ENCODE measurements at regions not wholly inside any gene's neighbourhood (a gene's known extent, or its start where the extent isn't known, plus 50 kb on each side); places are given as distances from the start of the nearest gene placed in this dataset.
"Not testable (repeated sequence)": the region's sequence is repeated elsewhere in the genome, so short reads cannot be mapped to it uniquely, and the experiment has no call there.

- no peaks in the 10 kb centered on the region for H3K9me3 ChIP-seq (ENCODE audit: control insufficient read depth, low read length)
- H3K27ac ChIP-seq (ENCODE audit: low read length): no peak overlapping the region
- ATAC-seq (no peak), DNase-seq (no peak)
- no peak overlapping the region for H3K4me3 ChIP-seq (ENCODE audit: low read length)
- WGBS: 62% methylated on average over 5 of the region's 5 CpGs
- intact Hi-C loops (cut with DNase I): no loop called here
- H3K4me1 ChIP-seq (ENCODE audit: control insufficient read depth, insufficient read depth, low read length): no peaks in the 10 kb centered on the region
- no peaks in the 10 kb centered on the region for H3K27me3 ChIP-seq (ENCODE audit: control insufficient read depth, insufficient read depth)
These were observed 89.8 kb upstream of the TLE4 start for GRCh38 chr9:79481846-79482477.

GRCh38 chr9:79485258-79485657, 86.5 kb upstream of the TLE4 start:
- Histone ChIP-seq H3K27ac (ENCODE audit: low read length) (no peak overlapping the region), H3K27me3 (ENCODE audit: control insufficient read depth, insufficient read depth) (no peaks in the 10 kb centered on the region), H3K9me3 (ENCODE audit: control insufficient read depth, low read length) (no peaks in the 10 kb centered on the region), H3K4me3 (ENCODE audit: low read length) (no peak overlapping the region), H3K4me1 (ENCODE audit: control insufficient read depth, insufficient read depth, low read length) (no peaks in the 10 kb centered on the region)
- 62% methylated on average over 3 of the region's 3 CpGs for WGBS
- intact Hi-C loops (cut with DNase I): no loop called here
- ATAC-seq (no peak), DNase-seq (no peak)

GRCh38 chr9:79489261-79490000, 82.3 kb upstream of the TLE4 start:
- ATAC-seq: peak; percentile 79 to 84
- Histone ChIP-seq H3K27ac (ENCODE audit: low read length) (no peak overlapping the region), H3K9me3 (ENCODE audit: control insufficient read depth, low read length) (no peaks in the 10 kb centered on the region), H3K4me3 (ENCODE audit: low read length) (no peak overlapping the region), H3K4me1 (ENCODE audit: control insufficient read depth, insufficient read depth, low read length) (no peaks in the 10 kb centered on the region), H3K27me3 (ENCODE audit: control insufficient read depth, insufficient read depth) (no peaks in the 10 kb centered on the region)
- WGBS: 36% methylated on average over 6 of the region's 6 CpGs
- DNase-seq: peak; percentile 38 to 73 (median 48)
- intact Hi-C loops (cut with DNase I): no loop called here

GRCh38 chr9:79490657-79491248, 81.0 kb upstream of the TLE4 start:
- H3K9me3 ChIP-seq (ENCODE audit: control insufficient read depth, low read length): no peaks in the 10 kb centered on the region
- H3K4me3 ChIP-seq (ENCODE audit: low read length): no peak overlapping the region
- 75% methylated on average over 3 of the region's 3 CpGs for WGBS
- H3K4me1 ChIP-seq (ENCODE audit: control insufficient read depth, insufficient read depth, low read length): no peaks in the 10 kb centered on the region
- no peak overlapping the region for H3K27ac ChIP-seq (ENCODE audit: low read length)
- DNase-seq (no peak), ATAC-seq (no peak)
- no peaks in the 10 kb centered on the region for H3K27me3 ChIP-seq (ENCODE audit: control insufficient read depth, insufficient read depth)
- intact Hi-C loops (cut with DNase I): no loop called here

- Histone ChIP-seq H3K27me3 (ENCODE audit: control insufficient read depth, insufficient read depth) (no peaks in the 10 kb centered on the region), H3K4me3 (ENCODE audit: low read length) (no peak overlapping the region), H3K9me3 (ENCODE audit: control insufficient read depth, low read length) (no peaks in the 10 kb centered on the region), H3K27ac (ENCODE audit: low read length) (no peak overlapping the region), H3K4me1 (ENCODE audit: control insufficient read depth, insufficient read depth, low read length) (no peaks in the 10 kb centered on the region)
- DNase-seq: no peak
- 87% methylated on average over 3 of the region's 3 CpGs for WGBS
- intact Hi-C loops (cut with DNase I): no loop called here
- ATAC-seq: no peak
These were observed 79.4 kb upstream of the TLE4 start for GRCh38 chr9:79492092-79493009.

- ATAC-seq; H3K9me3 ChIP-seq (ENCODE audit: control insufficient read depth, low read length); H3K4me3 ChIP-seq (ENCODE audit: low read length); H3K4me1 ChIP-seq (ENCODE audit: control insufficient read depth, insufficient read depth, low read length); DNase-seq; intact Hi-C loops (cut with DNase I); H3K27ac ChIP-seq (ENCODE audit: low read length); H3K27me3 ChIP-seq (ENCODE audit: control insufficient read depth, insufficient read depth): not testable (repeated sequence)
- WGBS: 92% methylated on average over 25 of the region's 25 CpGs
These were observed 71.4 kb upstream of the TLE4 start for GRCh38 chr9:79500196-79500864.

- no peak for ATAC-seq
- no peaks in the 10 kb centered on the region for H3K9me3 ChIP-seq (ENCODE audit: control insufficient read depth, low read length)
- intact Hi-C loops (cut with DNase I): no loop called here
- H3K27ac ChIP-seq (ENCODE audit: low read length): no peak overlapping the region
- WGBS: 87% methylated on average over 2 of the region's 2 CpGs
- no peak overlapping the region for H3K4me3 ChIP-seq (ENCODE audit: low read length)
- no peaks in the 10 kb centered on the region for H3K27me3 ChIP-seq (ENCODE audit: control insufficient read depth, insufficient read depth)
- no peaks in the 10 kb centered on the region for H3K4me1 ChIP-seq (ENCODE audit: control insufficient read depth, insufficient read depth, low read length)
- no peak for DNase-seq
These were observed 70.2 kb upstream of the TLE4 start for GRCh38 chr9:79501546-79501945.

- Histone ChIP-seq H3K4me3 (ENCODE audit: low read length) (no peak overlapping the region), H3K4me1 (ENCODE audit: control insufficient read depth, insufficient read depth, low read length) (no peaks in the 10 kb centered on the region), H3K27ac (ENCODE audit: low read length) (no peak overlapping the region), H3K9me3 (ENCODE audit: control insufficient read depth, low read length) (no peaks in the 10 kb centered on the region), H3K27me3 (ENCODE audit: control insufficient read depth, insufficient read depth) (no peaks in the 10 kb centered on the region)
- ATAC-seq: no peak
- intact Hi-C loops (cut with DNase I): no loop called here
- no peak for DNase-seq
- WGBS: 82% methylated on average over 4 of the region's 4 CpGs
These were observed 64.0 kb upstream of the TLE4 start for GRCh38 chr9:79507801-79508200.

- Histone ChIP-seq H3K4me1 (ENCODE audit: control insufficient read depth, insufficient read depth, low read length) (no peaks in the 10 kb centered on the region), H3K27ac (ENCODE audit: low read length) (no peak overlapping the region), H3K9me3 (ENCODE audit: control insufficient read depth, low read length) (no peaks in the 10 kb centered on the region), H3K27me3 (ENCODE audit: control insufficient read depth, insufficient read depth) (no peaks in the 10 kb centered on the region), H3K4me3 (ENCODE audit: low read length) (no peak overlapping the region)
- intact Hi-C loops (cut with DNase I): no loop called here
- ATAC-seq (no peak), DNase-seq (no peak)
- 93% methylated on average over 4 of the region's 4 CpGs for WGBS
These were observed 59.5 kb upstream of the TLE4 start for GRCh38 chr9:79512251-79512650.
